ENCODE measurements at regions not wholly inside any gene's neighbourhood (a gene's known extent, or its start where the extent isn't known, plus 50 kb on each side); places are given as distances from the start of the nearest gene placed in this dataset.

- no peaks in the 10 kb centered on the region for H3K9me3 ChIP-seq (ENCODE audit: low read depth, low read length, poor library complexity, severe bottlenecking)
- H3K4me3 ChIP-seq (ENCODE audit: low read depth, low read length, poor library complexity, severe bottlenecking) = no peak overlapping the region
- no peak for TF ChIP-seq EZH2 (IDR thresholded peaks at IDR 0.05; ENCODE audit: borderline replicate concordance, low read depth, low read length, poor library complexity, severe bottlenecking)
- TF ChIP-seq, protein P1, sequence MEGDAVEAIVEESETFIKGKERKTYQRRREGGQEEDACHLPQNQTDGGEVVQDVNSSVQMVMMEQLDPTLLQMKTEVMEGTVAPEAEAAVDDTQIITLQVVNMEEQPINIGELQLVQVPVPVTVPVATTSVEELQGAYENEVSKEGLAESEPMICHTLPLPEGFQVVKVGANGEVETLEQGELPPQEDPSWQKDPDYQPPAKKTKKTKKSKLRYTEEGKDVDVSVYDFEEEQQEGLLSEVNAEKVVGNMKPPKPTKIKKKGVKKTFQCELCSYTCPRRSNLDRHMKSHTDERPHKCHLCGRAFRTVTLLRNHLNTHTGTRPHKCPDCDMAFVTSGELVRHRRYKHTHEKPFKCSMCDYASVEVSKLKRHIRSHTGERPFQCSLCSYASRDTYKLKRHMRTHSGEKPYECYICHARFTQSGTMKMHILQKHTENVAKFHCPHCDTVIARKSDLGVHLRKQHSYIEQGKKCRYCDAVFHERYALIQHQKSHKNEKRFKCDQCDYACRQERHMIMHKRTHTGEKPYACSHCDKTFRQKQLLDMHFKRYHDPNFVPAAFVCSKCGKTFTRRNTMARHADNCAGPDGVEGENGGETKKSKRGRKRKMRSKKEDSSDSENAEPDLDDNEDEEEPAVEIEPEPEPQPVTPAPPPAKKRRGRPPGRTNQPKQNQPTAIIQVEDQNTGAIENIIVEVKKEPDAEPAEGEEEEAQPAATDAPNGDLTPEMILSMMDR (conservative IDR thresholded peaks at IDR 0.05; ENCODE audit: low read depth, low read length) = no peak
- no TSS peak for BruUV-seq (replicated peaks)
- no peaks in the 10 kb centered on the region for H3K4me1 ChIP-seq (ENCODE audit: insufficient read depth, low read length, poor library complexity, severe bottlenecking)
- no peak overlapping the region for H3K27ac ChIP-seq (ENCODE audit: low read depth, low read length, poor library complexity, severe bottlenecking)
- POLR2A ChIA-PET (ENCODE audit: low non-redundant PET) = no interaction called here
- H3K36me3 ChIP-seq (ENCODE audit: insufficient read depth, low read length, poor library complexity, severe bottlenecking) = no peaks in the 10 kb centered on the region
- CTCF ChIA-PET = no interaction called here
- DNase-seq (ENCODE audit: low spot score) = no peak
- H3K27me3 ChIP-seq (replicated peaks; ENCODE audit: insufficient read depth, low read depth, low read length, poor library complexity) = no peaks in the 10 kb centered on the region
- intact Hi-C loops (cut with micrococcal nuclease; ENCODE audit: unreplicated experiment) = no loop called here
Measured at GRCh38 chr6:51396583-51396982, 577.9 kb downstream of the TFAP2B start.

GRCh38 chr6:51398064-51398705 lies 579.5 kb downstream of the TFAP2B start:
- H3K9me3 ChIP-seq (ENCODE audit: low read depth, low read length, poor library complexity, severe bottlenecking) = no peaks in the 10 kb centered on the region
- no peaks in the 10 kb centered on the region for H3K4me1 ChIP-seq (ENCODE audit: insufficient read depth, low read length, poor library complexity, severe bottlenecking)
- no peaks in the 10 kb centered on the region for H3K27me3 ChIP-seq (replicated peaks; ENCODE audit: insufficient read depth, low read depth, low read length, poor library complexity)
- ChIA-PET POLR2A (ENCODE audit: low non-redundant PET) (no interaction called here), CTCF (no interaction called here)
- DNase-seq (ENCODE audit: low spot score) = no peak
- intact Hi-C loops (cut with micrococcal nuclease; ENCODE audit: unreplicated experiment) = no loop called here
- no peaks in the 10 kb centered on the region for H3K36me3 ChIP-seq (ENCODE audit: insufficient read depth, low read length, poor library complexity, severe bottlenecking)
- H3K4me3 ChIP-seq (ENCODE audit: low read depth, low read length, poor library complexity, severe bottlenecking) = no peak overlapping the region
- H3K27ac ChIP-seq (ENCODE audit: low read depth, low read length, poor library complexity, severe bottlenecking) = no peak overlapping the region
- no peak for TF ChIP-seq EZH2 (IDR thresholded peaks at IDR 0.05; ENCODE audit: borderline replicate concordance, low read depth, low read length, poor library complexity, severe bottlenecking)
- TF ChIP-seq, protein P1 (conservative IDR thresholded peaks at IDR 0.05; ENCODE audit: low read depth, low read length) = no peak
- BruUV-seq (replicated peaks) = no TSS peak

GRCh38 chr6:51398793-51399192 lies 580.1 kb downstream of the TFAP2B start:
- Histone ChIP-seq H3K9me3 (ENCODE audit: low read depth, low read length, poor library complexity, severe bottlenecking) (no peaks in the 10 kb centered on the region), H3K27ac (ENCODE audit: low read depth, low read length, poor library complexity, severe bottlenecking) (no peak overlapping the region), H3K4me3 (ENCODE audit: low read depth, low read length, poor library complexity, severe bottlenecking) (no peak overlapping the region), H3K27me3 (replicated peaks; ENCODE audit: insufficient read depth, low read depth, low read length, poor library complexity) (no peaks in the 10 kb centered on the region), H3K36me3 (ENCODE audit: insufficient read depth, low read length, poor library complexity, severe bottlenecking) (no peaks in the 10 kb centered on the region), H3K4me1 (ENCODE audit: insufficient read depth, low read length, poor library complexity, severe bottlenecking) (no peaks in the 10 kb centered on the region)
- no TSS peak for BruUV-seq (replicated peaks)
- no peak for DNase-seq (ENCODE audit: low spot score)
- TF ChIP-seq, protein P1 (conservative IDR thresholded peaks at IDR 0.05; ENCODE audit: low read depth, low read length) = no peak
- TF ChIP-seq EZH2 (IDR thresholded peaks at IDR 0.05; ENCODE audit: borderline replicate concordance, low read depth, low read length, poor library complexity, severe bottlenecking) = no peak
- intact Hi-C loops (cut with micrococcal nuclease; ENCODE audit: unreplicated experiment) = no loop called here
- CTCF ChIA-PET = no interaction called here
- POLR2A ChIA-PET (ENCODE audit: low non-redundant PET) = no interaction called here

Data from A673 (cell line).